ENCODE measurements at regions not wholly inside any gene's neighbourhood (a gene's known extent, or its start where the extent isn't known, plus 50 kb on each side); places are given as distances from the start of the nearest gene placed in this dataset.
"Not testable (repeated sequence)": the region's sequence is repeated elsewhere in the genome, so short reads cannot be mapped to it uniquely, and the experiment has no call there.

DNA sequence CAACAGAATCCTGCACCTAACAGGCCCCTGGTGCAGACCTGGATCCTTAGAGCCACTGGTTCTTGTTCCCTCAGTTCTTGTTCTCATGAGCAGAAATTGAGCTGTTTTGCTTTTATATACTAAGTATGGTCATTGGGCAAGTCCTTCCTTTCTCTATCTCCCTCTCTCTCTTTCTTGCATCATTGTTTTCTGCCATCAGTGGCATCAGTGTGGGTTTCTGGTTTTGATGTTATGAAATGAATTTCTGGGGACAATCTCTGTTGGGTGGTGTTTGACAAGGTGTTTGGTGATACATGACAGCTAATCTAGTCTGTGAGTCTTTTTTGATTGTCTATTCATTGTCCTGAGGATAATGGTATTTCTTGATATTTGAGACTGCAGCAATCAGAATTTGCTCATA is 168.0 kb upstream of the NOTCH2NLA start:
- TF ChIP-seq, protein P1, sequence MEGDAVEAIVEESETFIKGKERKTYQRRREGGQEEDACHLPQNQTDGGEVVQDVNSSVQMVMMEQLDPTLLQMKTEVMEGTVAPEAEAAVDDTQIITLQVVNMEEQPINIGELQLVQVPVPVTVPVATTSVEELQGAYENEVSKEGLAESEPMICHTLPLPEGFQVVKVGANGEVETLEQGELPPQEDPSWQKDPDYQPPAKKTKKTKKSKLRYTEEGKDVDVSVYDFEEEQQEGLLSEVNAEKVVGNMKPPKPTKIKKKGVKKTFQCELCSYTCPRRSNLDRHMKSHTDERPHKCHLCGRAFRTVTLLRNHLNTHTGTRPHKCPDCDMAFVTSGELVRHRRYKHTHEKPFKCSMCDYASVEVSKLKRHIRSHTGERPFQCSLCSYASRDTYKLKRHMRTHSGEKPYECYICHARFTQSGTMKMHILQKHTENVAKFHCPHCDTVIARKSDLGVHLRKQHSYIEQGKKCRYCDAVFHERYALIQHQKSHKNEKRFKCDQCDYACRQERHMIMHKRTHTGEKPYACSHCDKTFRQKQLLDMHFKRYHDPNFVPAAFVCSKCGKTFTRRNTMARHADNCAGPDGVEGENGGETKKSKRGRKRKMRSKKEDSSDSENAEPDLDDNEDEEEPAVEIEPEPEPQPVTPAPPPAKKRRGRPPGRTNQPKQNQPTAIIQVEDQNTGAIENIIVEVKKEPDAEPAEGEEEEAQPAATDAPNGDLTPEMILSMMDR (IDR thresholded peaks at IDR 0.05) = not testable (repeated sequence)
- not testable (repeated sequence) for TF ChIP-seq ZFX (IDR thresholded peaks at IDR 0.05; ENCODE audit: borderline replicate concordance)
